HEK293 (cell line): ENCODE measurements at regions not wholly inside any gene's neighbourhood (a gene's known extent, or its start where the extent isn't known, plus 50 kb on each side); places are given as distances from the start of the nearest gene placed in this dataset.

Source experiments
- CTCF ChIP-seq: fragments of 450-650 bp; formaldehyde crosslinking; IDR thresholded peaks from 2 replicates; pipeline ENCODE4 v1.5.1; 2016; ENCODE audit warnings: missing biosample characterization, missing genetic modification characterization
- ZNF416 ChIP-seq: fragments of 450-650 bp; formaldehyde crosslinking; IDR thresholded peaks from 2 replicates; pipeline ENCODE4 v1.5.1; 2016; ENCODE audit warnings: missing biosample characterization, missing genetic modification characterization
- ZNF521 ChIP-seq: fragments of 450-650 bp; formaldehyde crosslinking; IDR thresholded peaks from 2 replicates; pipeline ENCODE4 v1.5.1; 2017; ENCODE audit warnings: missing biosample characterization, mild to moderate bottlenecking, missing genetic modification characterization
- ZNF670 ChIP-seq: fragments of 450-650 bp; formaldehyde crosslinking; IDR thresholded peaks from 2 replicates; pipeline ENCODE4 v1.5.1; 2016; ENCODE audit warnings: missing biosample characterization, missing genetic modification characterization, low read depth
- ZNF776 ChIP-seq: fragments of 450-650 bp; formaldehyde crosslinking; IDR thresholded peaks from 2 replicates; pipeline ENCODE4 v1.5.0; 2017; ENCODE audit warnings: missing biosample characterization, missing genetic modification characterization, borderline replicate concordance

GRCh38 chr2:172207911-172208310 lies 105.2 kb upstream of the DLX2 start:
- TF ChIP-seq ZNF670 (tag by site-specific recombination) (no peak), ZNF776 (tag by site-specific recombination) (no peak), ZNF416 (tag by site-specific recombination) (no peak), CTCF (tag by site-specific recombination) (no peak), ZNF521 (tag by site-specific recombination) (no peak)
